ENCODE measurements at regions not wholly inside any gene's neighbourhood (a gene's known extent, or its start where the extent isn't known, plus 50 kb on each side); places are given as distances from the start of the nearest gene placed in this dataset.
"Not testable (repeated sequence)": the region's sequence is repeated elsewhere in the genome, so short reads cannot be mapped to it uniquely, and the experiment has no call there.

- no peak for DNase-seq (ENCODE audit: low read depth)
Observed at GRCh38 chr6:67897998-67898607, 737.0 kb upstream of the ADGRB3 start.

DNA sequence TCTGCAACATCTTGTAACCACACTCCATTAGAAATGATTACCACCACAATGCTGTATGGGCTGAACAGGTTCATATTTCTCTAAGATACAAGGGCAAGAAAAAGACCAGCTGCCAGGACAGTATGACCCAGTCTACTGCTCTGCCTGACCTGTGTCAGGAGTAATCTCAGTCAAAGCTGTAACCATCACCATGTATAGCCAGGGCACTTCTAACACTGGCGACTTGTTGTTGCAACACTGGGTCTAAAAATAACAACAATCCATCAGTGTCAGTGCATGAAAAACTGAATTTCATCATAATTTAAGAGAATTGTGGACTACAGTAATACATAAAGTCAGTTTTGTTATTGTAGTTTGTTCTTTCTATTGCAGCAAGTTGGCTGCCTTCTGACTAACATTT is 738.6 kb upstream of the ADGRB3 start:
- DNase-seq (ENCODE audit: low read depth): no peak

DNA sequence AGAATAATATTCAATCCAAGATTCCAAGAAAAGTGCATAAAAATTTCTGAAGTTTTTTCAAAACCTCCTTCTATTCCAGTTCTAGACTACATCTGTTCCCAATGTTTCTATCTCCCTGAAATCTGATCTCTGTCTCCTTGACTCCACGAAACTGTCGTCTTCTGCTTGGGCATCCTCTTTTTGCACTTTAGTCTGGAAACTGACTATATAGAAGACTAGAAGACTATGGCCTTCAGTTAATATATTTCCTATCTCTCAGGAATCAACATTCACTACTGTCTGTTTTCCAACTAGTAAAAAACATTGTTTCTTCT is 745.4 kb upstream of the ADGRB3 start:
- DNase-seq (ENCODE audit: low read depth): no peak

DNA sequence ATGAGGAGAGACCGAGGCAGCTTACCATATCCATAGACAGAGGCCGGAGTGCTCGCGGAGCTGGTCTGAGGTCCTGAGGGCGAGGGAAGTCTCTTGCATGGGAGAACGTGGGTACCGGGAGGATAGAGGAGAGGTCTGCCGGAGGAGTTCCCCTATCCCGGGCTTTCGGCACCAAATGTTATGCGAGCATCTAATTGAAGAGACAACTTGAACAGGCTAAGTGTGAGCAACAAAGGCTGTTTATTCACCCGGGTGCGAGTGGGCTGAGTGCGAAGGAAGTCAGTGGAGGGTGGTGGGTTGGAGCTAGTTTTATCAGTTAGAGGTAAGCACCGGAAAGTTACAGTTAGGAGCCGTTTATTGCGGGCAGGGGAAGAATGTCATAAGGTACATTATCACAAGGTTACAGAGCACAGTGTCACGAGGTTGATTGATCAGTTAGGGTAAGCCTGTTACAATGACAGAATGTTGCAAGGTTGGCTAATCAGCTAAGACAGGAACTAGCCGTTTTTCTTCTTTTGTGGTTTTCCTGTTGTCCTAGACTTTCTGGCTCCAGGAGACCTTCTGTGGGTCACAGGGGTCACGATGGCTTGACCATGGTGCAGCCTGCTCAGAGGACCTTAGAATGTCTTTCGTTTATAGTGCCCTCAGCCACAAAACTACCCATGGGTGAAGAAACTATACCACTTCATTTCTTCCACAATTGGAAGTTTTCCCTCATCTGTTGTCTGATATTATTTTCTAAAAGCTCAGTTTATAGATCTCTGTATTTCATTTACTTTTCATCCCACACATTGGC is 746.0 kb upstream of the ADGRB3 start:
- DNase-seq (ENCODE audit: low read depth): no peak

GRCh38 chr6:67888546-67888885 is 746.6 kb upstream of the ADGRB3 start:
- DNase-seq (ENCODE audit: low read depth): no peak

- no peak for DNase-seq (ENCODE audit: low read depth)
Observed at GRCh38 chr6:67887747-67888545, 747.1 kb upstream of the ADGRB3 start.

GRCh38 chr6:67887419-67887746 is 747.7 kb upstream of the ADGRB3 start:
- DNase-seq (ENCODE audit: low read depth): no peak

GRCh38 chr6:67886840-67887292 is 748.2 kb upstream of the ADGRB3 start:
- no peak for DNase-seq (ENCODE audit: low read depth)

DNA sequence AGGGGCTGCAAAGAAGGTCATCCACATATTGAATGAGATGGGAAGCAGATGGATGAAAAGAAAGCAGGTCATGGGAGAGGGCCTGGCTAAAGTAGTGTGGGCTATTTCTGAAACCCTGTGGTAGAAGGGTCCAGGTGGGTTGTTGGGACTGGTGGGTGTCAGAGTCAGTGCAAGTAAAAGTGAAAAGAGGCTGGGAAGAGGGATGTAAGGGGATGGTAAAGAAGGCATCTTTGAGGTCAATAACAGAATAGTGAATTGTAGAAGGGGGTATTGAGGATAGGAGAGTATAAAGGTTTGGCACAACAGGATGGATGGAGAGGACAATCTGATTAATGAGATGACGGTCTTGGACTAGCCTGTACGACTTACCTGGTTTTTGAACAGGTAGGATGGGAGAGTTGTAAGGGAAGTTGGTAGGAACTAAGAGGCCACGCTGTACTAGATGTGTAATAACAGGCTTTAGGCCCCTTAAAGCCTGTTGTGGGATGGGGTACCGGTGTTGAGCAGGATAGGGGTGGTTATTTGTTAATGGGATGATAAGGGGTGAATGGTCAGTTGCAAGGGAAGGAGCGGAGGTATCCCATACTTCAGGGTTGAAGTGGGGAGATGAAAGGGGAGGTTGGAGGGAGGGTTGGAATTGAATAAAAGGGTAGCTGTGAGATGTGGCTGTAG is 748.9 kb upstream of the ADGRB3 start:
- DNase-seq (ENCODE audit: low read depth): no peak

DNA sequence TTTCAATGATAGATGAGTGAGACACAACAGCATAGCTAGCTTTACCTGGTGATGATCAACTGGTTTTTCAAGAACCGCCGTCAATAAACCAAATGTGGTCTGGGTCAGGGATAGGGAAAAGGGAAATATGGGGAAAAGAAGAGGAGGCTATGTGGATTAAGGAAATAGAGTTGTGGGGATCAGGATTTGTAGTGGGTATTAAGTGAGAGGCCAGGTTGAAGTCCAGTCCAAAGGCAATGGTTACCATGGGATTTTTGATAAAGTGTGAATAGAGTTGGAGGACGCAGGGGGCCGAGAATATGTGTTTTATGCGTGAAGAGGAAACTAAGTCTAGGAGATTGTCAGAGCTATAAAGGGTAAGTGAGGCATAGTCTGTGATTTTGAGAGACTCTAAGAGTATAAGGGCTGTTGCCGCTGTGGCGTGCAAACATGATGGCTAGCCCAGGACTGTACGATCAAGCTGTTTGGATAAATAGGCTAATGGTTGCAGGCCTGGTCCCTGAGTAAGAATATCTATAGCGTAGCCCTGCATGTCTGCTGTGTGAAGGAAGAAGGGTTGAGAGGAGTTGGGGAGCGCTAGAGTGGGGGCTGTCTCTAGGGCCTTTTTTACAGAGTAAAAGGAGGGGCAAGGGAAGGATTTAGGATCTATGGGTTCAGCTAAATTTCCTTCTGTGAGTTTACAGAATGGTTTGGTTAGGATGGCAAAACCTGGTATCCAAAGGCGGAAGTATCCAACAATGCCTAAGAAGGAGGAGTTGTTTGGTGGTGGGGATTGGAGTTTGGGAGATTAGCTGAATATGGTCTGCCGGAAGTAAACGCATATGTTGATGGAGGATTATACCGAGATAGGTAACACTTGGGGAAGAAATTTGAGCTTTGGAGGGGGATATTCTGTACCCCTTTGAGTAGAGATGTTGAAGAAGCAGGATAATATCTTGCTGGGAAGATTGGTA is 749.7 kb upstream of the ADGRB3 start:
- DNase-seq (ENCODE audit: low read depth): no peak

GRCh38 chr6:67884442-67884841 is 750.6 kb upstream of the ADGRB3 start:
- DNase-seq (ENCODE audit: low read depth): no peak

DNA sequence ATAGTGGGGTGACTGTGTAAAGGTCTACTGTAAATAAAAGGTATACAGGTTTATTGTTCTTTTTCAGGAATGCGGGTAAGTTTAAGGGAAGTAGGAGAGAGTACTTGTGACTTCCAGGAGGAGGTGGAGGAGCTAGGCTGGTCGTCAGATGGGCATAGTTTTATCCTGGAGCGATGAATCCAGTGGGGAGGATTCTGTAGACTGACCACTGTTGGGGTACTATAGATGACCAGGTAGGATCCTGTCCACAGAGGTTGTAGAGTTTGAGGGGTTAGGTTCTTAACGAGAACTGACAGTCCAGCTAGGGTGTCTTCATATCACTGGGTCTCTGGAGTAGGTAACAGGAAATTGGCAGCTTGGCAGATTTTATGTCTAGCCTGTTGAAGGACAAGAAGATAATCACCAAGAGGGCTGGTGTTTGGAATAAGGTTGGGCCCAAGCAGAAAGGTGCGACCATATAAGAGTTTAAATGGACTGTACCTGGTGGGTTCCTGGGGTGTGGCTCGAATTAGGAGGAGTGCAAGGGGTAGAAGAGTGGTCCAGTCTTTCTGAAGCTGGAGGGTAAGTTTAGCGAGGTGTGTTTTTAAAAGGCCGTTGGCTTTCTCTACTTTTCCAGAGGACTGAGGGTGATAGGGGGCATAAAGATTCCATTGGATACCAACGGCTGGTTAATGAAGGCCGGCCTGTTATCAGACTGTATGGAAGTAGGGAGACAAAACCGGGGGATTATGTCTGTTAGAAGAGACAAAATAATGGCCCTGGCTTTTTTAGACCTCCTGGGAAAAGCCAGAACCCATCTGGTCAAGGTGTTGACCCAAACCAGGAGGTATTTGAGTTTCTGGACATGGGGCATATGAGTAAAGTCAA is 751.3 kb upstream of the ADGRB3 start:
- DNase-seq (ENCODE audit: low read depth): no peak

DNA sequence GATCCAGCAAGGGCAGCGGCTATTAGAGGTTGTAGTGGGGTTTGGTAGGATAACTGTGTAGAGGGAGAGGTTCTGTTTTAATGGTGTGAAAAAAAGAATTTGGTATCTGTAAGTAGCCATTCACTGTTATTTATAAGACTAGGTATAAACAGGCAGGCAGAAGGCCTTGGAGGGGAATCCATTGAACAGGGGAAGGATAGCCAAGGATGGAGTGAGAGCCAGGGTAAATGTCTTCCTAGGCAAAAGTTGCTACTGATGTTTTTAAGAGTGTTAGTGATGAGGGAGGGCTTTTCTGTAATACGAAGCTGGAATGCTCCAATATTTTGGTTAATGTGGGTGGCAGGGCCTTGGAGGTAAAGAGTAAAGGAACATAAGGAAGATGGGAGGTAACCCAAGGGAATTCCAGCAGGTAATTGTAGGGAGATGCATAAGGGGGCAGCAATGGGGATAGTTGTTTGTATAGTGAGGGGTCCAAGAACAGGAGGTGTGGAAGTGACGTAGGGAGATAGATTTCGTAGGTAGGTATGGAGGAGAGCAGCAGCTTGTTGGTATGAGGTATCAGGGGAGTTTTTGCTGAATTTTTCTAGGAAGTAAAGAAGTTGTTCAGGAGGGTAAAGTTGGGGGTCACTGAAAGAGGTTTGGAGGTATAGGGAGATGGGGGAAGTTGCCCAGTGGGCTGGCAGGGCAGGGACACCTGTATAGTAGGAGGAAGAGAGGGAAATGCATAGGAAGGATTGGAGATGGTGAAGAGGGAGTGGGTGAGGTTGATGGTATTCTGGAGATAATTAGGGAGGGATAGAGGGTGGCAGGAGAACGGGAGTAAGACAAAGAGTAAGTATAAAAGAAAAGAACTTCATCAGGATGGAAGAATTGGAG is 752.4 kb upstream of the ADGRB3 start:
- no peak for DNase-seq (ENCODE audit: low read depth)

DNA sequence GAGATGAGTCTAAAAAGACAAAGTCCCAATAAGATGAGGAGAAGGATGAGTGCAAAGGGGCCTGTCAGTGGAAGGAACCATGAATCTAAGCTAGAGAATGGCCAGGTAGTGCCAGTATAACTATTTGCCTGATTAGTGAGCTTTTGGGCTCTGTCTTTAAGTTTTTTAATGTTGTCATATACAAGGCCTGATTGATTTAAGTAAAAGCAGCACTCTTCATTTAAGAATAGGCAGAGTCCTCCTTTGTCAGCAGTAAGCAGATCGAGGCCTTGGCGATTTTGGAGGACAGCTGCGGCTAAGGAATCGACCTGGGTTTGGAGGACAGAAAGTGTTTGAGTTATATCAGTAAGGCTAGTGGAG is 753.4 kb upstream of the ADGRB3 start:
- no peak for DNase-seq (ENCODE audit: low read depth)

GRCh38 chr6:67880939-67881705 is 754.0 kb upstream of the ADGRB3 start:
- no peak for DNase-seq (ENCODE audit: low read depth)

DNA sequence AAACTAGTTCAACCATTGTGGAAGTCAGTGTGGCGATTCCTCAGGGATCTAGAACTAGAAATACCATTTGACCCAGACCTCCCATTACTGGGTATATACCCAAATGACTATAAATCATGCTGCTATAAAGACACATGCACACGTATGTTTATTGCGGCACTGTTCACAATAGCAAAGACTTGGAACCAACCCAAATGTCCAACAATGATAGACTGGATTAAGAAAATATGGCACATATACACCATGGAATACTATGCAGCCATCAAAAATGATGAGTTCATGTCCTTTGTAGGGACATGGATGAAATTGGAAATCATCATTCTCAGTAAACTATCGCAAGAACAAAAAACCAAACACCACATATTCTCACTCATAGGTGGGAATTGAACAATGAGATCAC is 754.7 kb upstream of the ADGRB3 start:
- DNase-seq (ENCODE audit: low read depth): not testable (repeated sequence)

GRCh38 chr6:67879928-67880327 is 755.2 kb upstream of the ADGRB3 start:
- not testable (repeated sequence) for DNase-seq (ENCODE audit: low read depth)

GRCh38 chr6:67879105-67879904 is 755.8 kb upstream of the ADGRB3 start:
- not testable (repeated sequence) for DNase-seq (ENCODE audit: low read depth)

Measured in fibroblast of the conjunctiva (primary cell).